Smooth muscle cell (in vitro differentiated cells): ENCODE measurements at regions not wholly inside any gene's neighbourhood (a gene's known extent, or its start where the extent isn't known, plus 50 kb on each side); places are given as distances from the start of the nearest gene placed in this dataset.

Experiments used
- DNase-seq: peaks from one replicate; lab custom pipeline; 2025; ENCODE audit not compliant: unreplicated experiment; lab: John Stamatoyannopoulos, UW
- H2AFZ ChIP-seq: fragments of 200-600 bp; sonication (generic); 2 replicates; pipeline ENCODE4 v1.6.0; 2016; ENCODE audit warnings: antibody characterized with exemption, low read depth, mild to moderate bottlenecking
- H3F3A ChIP-seq: fragments of 200-600 bp; sonication (generic); 2 replicates; pipeline ENCODE4 v1.6.0; 2017; ENCODE audit warnings: antibody characterized with exemption, low read depth
- H3K27ac ChIP-seq: fragments of 200-600 bp; sonication (generic); 2 replicates; pipeline ENCODE4 v1.5.1; 2016; ENCODE audit warnings: low read depth, mild to moderate bottlenecking
- H3K27me3 ChIP-seq: fragments of 200-600 bp; sonication (generic); 2 replicates; pipeline ENCODE4 v1.6.1; 2016; ENCODE audit warnings: low read depth, mild to moderate bottlenecking
- H3K36me3 ChIP-seq: fragments of 200-600 bp; sonication (generic); 2 replicates; pipeline ENCODE4 v1.5.1; 2016; ENCODE audit warnings: low read depth
- H3K4me1 ChIP-seq: fragments of 200-600 bp; sonication (generic); 2 replicates; pipeline ENCODE4 v1.5.1; 2016; ENCODE audit warnings: low read depth
- H3K4me2 ChIP-seq: fragments of 200-600 bp; sonication (generic); 2 replicates; pipeline ENCODE4 v1.6.0; 2016; ENCODE audit warnings: mild to moderate bottlenecking
- H3K4me3 ChIP-seq: fragments of 200-600 bp; sonication (generic); 2 replicates; pipeline ENCODE4 v1.5.1; 2016; ENCODE audit warnings: mild to moderate bottlenecking
- H3K79me2 ChIP-seq: fragments of 200-600 bp; sonication (generic); 2 replicates; pipeline ENCODE4 v1.6.0; 2016; ENCODE audit warnings: low read depth, mild to moderate bottlenecking
- H3K9ac ChIP-seq: fragments of 200-600 bp; sonication (generic); 2 replicates; pipeline ENCODE4 v1.6.0; 2016; ENCODE audit warnings: low read depth
- H3K9me3 ChIP-seq: fragments of 200-600 bp; sonication (generic); replicated peaks from 2 replicates; pipeline ENCODE4 v1.5.1; 2016; ENCODE audit warnings: low read depth
- H4K20me1 ChIP-seq: fragments of 200-600 bp; sonication (generic); 2 replicates; pipeline ENCODE4 v1.6.0; 2016; ENCODE audit warnings: low read depth
- CTCF ChIP-seq: fragments of 200-600 bp; sonication (generic); IDR thresholded peaks from 2 replicates; pipeline ENCODE4 v1.5.1; 2017; ENCODE audit warnings: borderline replicate concordance, mild to moderate bottlenecking, antibody characterized with exemption; ENCODE audit not compliant: insufficient read depth, poor library complexity, severe bottlenecking
- WGBS: methylation state at CpG from one replicate; pipeline ENCODE4 v1.1.7; 2016; ENCODE audit warnings: low lambda C conversion rate; 5-methylcytosine and 5-hydroxymethylcytosine counted together

DNA sequence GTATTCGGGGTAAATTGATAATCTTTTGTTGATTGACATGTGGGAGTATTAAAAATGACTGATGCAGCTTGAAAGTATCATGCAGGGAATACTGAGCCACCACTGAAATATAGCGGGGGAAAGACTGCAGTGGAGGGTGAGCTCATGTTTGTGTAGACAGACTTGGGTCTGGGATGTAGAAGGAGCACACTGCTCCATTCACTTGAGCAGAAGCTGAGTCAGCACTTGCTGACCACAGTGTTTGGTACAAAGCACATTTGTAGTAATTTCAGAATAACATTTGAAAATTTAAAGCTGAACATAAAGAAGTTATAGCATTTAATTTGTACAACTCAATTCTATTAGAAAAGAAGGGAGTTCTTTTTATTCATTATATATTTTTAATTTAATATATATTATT is 304.3 kb upstream of the PRICKLE1 start:
- Histone ChIP-seq H3F3A (peaks cover 5% of the 10 kb centered on the region), H3K4me3 (no peak overlapping the region), H3K79me2 (no peaks in the 10 kb centered on the region), H3K9ac (no peak overlapping the region), H3K36me3 (peaks cover 2% of the 10 kb centered on the region), H3K4me1 (peaks cover 4% of the 10 kb centered on the region), H3K27me3 (no peaks in the 10 kb centered on the region), H3K27ac (no peak overlapping the region), H4K20me1 (no peaks in the 10 kb centered on the region), H2AFZ (peak overlapping the region; percentile 29), H3K4me2 (no peak overlapping the region), H3K9me3 (peaks cover 5% of the 10 kb centered on the region)
- no peak for DNase-seq
- WGBS = 60% methylated on average over 2 of the region's 2 CpGs
- no peak for TF ChIP-seq CTCF

GRCh38 chr12:42892702-42893551 is 303.4 kb upstream of the PRICKLE1 start:
- WGBS = 87% methylated on average over 4 of the region's 4 CpGs
- Histone ChIP-seq H3K4me1 (peaks cover 4% of the 10 kb centered on the region), H3K9me3 (peaks cover 8% of the 10 kb centered on the region), H3K4me2 (no peak overlapping the region), H3K27ac (no peak overlapping the region), H3K9ac (no peak overlapping the region), H3K4me3 (no peak overlapping the region), H3K27me3 (no peaks in the 10 kb centered on the region), H2AFZ (peak overlapping the region; percentile 29), H3K79me2 (no peaks in the 10 kb centered on the region), H3F3A (peaks cover 5% of the 10 kb centered on the region), H3K36me3 (peaks cover 6% of the 10 kb centered on the region), H4K20me1 (no peaks in the 10 kb centered on the region)
- no peak for DNase-seq
- no peak for TF ChIP-seq CTCF

DNA sequence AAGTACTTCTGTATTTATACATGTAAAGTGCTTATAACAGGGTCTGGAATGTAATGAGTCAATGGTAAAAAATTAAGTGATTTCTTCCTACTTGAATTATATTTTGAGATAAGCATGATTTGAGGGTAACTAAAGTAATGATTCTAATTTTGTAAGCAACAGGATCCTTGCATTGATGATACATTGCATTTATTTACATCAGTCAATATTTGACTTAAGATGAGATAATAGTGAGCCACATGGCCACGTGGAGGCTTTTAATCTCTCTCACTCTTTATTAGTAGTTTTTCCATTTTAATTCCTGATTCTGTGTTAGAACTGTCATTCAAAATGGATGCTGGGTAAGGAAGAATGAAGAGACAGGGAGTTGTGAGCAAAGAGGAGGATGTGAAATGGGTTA is 298.1 kb upstream of the PRICKLE1 start:
- Histone ChIP-seq H3K9ac (no peak overlapping the region), H3K27me3 (no peaks in the 10 kb centered on the region), H3K4me3 (no peak overlapping the region), H3K4me1 (peaks cover 9% of the 10 kb centered on the region), H3F3A (no peaks in the 10 kb centered on the region), H2AFZ (peak overlapping the region; percentile 47), H3K36me3 (peaks cover 6% of the 10 kb centered on the region), H3K27ac (no peak overlapping the region), H3K79me2 (no peaks in the 10 kb centered on the region), H3K9me3 (peaks cover 8% of the 10 kb centered on the region), H4K20me1 (no peaks in the 10 kb centered on the region), H3K4me2 (no peak overlapping the region)
- no peak for DNase-seq
- TF ChIP-seq CTCF = no peak
- 60% methylated on average over 1 of the region's 1 CpG for WGBS

GRCh38 chr12:42886160-42886559 is 296.6 kb upstream of the PRICKLE1 start:
- TF ChIP-seq CTCF = no peak
- 24% methylated on average over 3 of the region's 3 CpGs for WGBS
- Histone ChIP-seq H3K27me3 (no peaks in the 10 kb centered on the region), H3K36me3 (peaks cover 6% of the 10 kb centered on the region), H3K4me3 (no peak overlapping the region), H3K79me2 (no peaks in the 10 kb centered on the region), H3K9me3 (peaks cover 8% of the 10 kb centered on the region), H3K4me1 (peaks cover 9% of the 10 kb centered on the region), H2AFZ (no peak overlapping the region), H4K20me1 (no peaks in the 10 kb centered on the region), H3F3A (no peaks in the 10 kb centered on the region), H3K4me2 (no peak overlapping the region), H3K9ac (no peak overlapping the region), H3K27ac (no peak overlapping the region)
- DNase-seq = no peak
